AG04449 (cell line): ENCODE measurements at regions not wholly inside any gene's neighbourhood (a gene's known extent, or its start where the extent isn't known, plus 50 kb on each side); places are given as distances from the start of the nearest gene placed in this dataset.
"Not testable (repeated sequence)": the region's sequence is repeated elsewhere in the genome, so short reads cannot be mapped to it uniquely, and the experiment has no call there.

ENCODE experiments used
- CTCF ChIA-PET: fragments of 350-600 bp; formaldehyde crosslinking; extraction: SDS; loops from one replicate; lab custom pipeline; 2021; ENCODE audit warnings: antibody characterized with exemption; lab: Yijun Ruan, JAX
- POLR2A ChIA-PET: fragments of 400-600, 350-600 bp; formaldehyde crosslinking; extraction: SDS; loops from one replicate; lab custom pipeline; 2020; ENCODE audit warnings: antibody characterized with exemption, inconsistent platforms; lab: Yijun Ruan, JAX
- DNase-seq: peaks from one replicate; pipeline ENCODE4 v3.0.0-alpha.2; 2010; ENCODE audit warnings: low read depth, low spot score
- H3K4me3 ChIP-seq: 2 replicates; pipeline ENCODE4 v1.5.1; 2011; ENCODE audit warnings: low read depth, mild to moderate bottlenecking, control low read depth, low read length
- TF ChIP-seq, protein P1 (sequence below): IDR thresholded peaks from one replicate; pipeline ENCODE4 v1.5.1; 2011; ENCODE audit warnings: mild to moderate bottlenecking, moderate library complexity, low read length, control low read depth, inconsistent platforms; ENCODE audit not compliant: insufficient read depth; ENCODE audit errors: missing control alignments

- ChIA-PET CTCF (no interaction called here), POLR2A (no interaction called here)
- no peak overlapping the region for H3K4me3 ChIP-seq
Observed at GRCh38 chr6:122877302-122877701, 88.2 kb downstream of the SMPDL3A start.

DNA sequence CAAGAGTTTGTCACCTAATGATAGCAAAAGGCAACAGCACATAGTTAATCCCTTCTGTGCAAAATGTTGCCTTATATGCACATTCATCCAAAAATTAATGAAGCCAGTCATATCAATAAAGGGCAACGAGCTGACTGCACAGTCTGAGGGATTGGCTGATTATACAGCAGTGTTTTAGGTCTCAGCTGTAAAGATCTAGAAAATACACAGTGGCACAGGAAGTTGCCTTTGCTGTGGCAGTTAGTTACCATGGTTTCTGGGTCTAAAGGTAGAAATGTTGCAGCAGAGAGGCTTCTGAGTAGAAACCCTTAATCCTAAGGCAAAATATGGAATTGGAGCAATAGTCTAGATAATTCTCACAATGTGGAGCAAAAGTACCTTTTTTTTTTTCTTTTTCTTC is 89.7 kb downstream of the SMPDL3A start:
- no peak for DNase-seq
- ChIA-PET POLR2A (no interaction called here), CTCF (no interaction called here)
- no peak overlapping the region for H3K4me3 ChIP-seq
- TF ChIP-seq, protein P1, sequence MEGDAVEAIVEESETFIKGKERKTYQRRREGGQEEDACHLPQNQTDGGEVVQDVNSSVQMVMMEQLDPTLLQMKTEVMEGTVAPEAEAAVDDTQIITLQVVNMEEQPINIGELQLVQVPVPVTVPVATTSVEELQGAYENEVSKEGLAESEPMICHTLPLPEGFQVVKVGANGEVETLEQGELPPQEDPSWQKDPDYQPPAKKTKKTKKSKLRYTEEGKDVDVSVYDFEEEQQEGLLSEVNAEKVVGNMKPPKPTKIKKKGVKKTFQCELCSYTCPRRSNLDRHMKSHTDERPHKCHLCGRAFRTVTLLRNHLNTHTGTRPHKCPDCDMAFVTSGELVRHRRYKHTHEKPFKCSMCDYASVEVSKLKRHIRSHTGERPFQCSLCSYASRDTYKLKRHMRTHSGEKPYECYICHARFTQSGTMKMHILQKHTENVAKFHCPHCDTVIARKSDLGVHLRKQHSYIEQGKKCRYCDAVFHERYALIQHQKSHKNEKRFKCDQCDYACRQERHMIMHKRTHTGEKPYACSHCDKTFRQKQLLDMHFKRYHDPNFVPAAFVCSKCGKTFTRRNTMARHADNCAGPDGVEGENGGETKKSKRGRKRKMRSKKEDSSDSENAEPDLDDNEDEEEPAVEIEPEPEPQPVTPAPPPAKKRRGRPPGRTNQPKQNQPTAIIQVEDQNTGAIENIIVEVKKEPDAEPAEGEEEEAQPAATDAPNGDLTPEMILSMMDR = no peak

More at GRCh38 chr6:122877302-122877701, 88.2 kb downstream of the SMPDL3A start:
- no peak for DNase-seq
- TF ChIP-seq, protein P1 = no peak

DNA sequence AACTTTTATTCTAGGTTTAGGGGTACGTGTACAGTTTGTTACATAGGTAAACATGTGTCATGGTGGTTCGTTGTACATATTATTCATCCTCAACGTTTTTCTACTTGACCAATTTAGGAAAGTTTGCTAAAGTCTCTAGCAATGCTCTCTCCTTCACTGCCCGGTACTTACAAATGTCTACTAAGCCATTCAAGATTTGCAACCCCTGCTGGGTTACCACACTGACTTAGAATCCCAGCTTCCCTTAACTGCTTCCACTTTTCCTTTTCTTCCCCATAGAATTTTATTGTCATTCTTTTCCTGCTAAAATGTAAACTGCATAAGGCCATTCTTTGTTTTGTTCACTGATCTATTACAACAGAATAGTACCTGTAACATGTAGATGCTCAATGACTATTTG is 97.4 kb downstream of the SMPDL3A start:
- TF ChIP-seq, protein P1 = no peak
- ChIA-PET POLR2A (no interaction called here), CTCF (no interaction called here)
- no peak overlapping the region for H3K4me3 ChIP-seq
- no peak for DNase-seq

DNA sequence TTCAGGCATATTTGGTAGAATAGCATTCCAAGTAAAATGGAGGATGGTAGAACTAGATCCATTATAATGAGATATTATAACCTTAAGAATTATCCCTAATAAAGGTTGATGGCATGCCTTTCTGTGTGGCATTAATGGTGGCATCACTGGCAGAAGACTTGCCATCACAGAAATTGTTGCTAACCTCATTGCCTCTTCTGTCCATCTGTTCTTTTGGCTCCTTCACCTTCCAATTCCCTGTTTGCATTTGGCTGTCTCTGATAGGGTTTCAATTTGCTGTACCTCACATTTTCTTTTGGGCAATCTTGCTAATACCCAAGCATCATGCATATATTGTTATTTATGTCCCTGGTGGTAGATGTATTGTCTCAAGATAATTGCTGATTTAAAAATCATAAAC is 98.9 kb downstream of the SMPDL3A start:
- no peak for DNase-seq

DNA sequence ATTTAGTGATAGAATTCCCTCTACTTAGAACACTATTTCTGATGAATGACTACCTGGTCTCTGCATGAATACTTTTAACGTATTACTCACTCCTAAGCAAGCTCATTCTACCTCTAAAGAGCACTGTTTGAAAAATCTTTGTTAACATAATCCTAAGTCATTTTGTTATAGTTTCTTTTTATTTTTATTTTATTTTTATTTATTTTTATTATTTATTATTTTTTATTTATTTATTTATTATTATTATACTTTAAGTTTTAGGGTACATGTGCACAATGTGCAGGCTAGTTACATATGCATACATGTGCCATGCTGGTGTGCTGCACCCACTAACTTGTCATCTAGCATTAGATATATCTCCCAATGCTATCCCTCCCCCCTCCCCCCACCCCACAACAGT is 99.6 kb downstream of the SMPDL3A start:
- H3K4me3 ChIP-seq, DNase-seq, POLR2A ChIA-PET, CTCF ChIA-PET: not testable (repeated sequence)

More for the DNA sequence above, 98.9 kb downstream of the SMPDL3A start:
- no peak overlapping the region for H3K4me3 ChIP-seq
- POLR2A ChIA-PET = no interaction called here
- TF ChIP-seq, protein P1 = no peak
- CTCF ChIA-PET = no interaction called here

DNA sequence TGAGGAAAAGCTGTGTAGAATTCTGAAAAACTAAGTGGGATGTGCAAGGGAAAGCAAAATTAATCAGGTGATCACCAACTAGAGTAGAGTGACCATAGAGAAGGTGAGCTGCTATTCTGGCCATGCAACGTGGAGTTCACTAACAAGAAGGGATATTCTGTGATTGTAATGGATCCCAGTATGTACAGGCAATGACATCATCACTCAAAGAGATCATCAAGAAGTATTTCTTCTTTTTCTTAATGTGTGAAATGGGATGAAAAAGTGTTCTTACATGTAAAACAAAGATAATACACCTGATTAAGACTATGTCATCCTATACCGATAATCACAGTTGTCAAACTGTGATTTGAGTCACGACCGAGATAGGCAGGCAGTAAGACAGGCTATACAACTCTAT is 101.2 kb downstream of the SMPDL3A start:
- TF ChIP-seq, protein P1 = no peak
- DNase-seq = no peak
- ChIA-PET POLR2A (no interaction called here), CTCF (no interaction called here)
- no peak overlapping the region for H3K4me3 ChIP-seq

DNA sequence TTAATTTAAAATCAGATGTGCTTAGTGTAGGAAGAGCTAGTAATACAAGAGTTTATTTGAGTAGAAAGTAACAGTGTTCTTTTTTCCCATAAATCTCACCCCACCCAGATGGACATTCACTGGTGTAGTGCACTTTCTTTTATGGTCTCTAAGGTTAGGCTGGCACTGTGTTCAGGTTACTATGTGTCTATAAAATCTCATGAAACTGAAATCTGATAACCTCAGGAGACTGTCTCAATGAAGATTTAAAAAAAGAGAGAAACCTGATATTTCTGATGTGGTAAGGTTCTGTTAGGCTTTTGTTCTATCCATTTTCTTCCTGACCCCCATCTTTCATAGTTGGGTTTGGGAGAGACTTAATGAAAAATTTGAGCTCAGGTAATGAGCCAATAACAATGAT is 101.2 kb upstream of the CLVS2 start:
- no peak overlapping the region for H3K4me3 ChIP-seq
- TF ChIP-seq, protein P1 = no peak
- ChIA-PET POLR2A (no interaction called here), CTCF (no interaction called here)
- DNase-seq = no peak
